SK-N-SH (cell line): ENCODE measurements at regions not wholly inside any gene's neighbourhood (a gene's known extent, or its start where the extent isn't known, plus 50 kb on each side); places are given as distances from the start of the nearest gene placed in this dataset.

ENCODE experiments used
- CTCF ChIA-PET: fragments of 300-600, 350-600 bp; formaldehyde crosslinking; extraction: SDS; loops from one replicate; lab custom pipeline; 2021; lab: Yijun Ruan, JAX
- POLR2A ChIA-PET: fragments of 350-600 bp; sonication (Branson Sonifier 250); formaldehyde crosslinking; extraction: SDS; loops from one replicate; lab custom pipeline; 2020; ENCODE audit warnings: antibody characterized with exemption, inconsistent platforms; lab: Yijun Ruan, JAX
- DNase-seq: peaks from one replicate; pipeline ENCODE4 v3.0.0; 2012
- H2AFZ ChIP-seq: fragments of 200-600 bp; sonication (generic); 2 replicates; pipeline ENCODE4 v1.8.1; 2016; ENCODE audit warnings: antibody characterized with exemption, mild to moderate bottlenecking, low read depth
- H3F3A ChIP-seq: fragments of 200-600 bp; sonication (generic); replicated peaks from 2 replicates; pipeline ENCODE3; 2016; ENCODE audit warnings: antibody characterized with exemption, mild to moderate bottlenecking; ENCODE audit not compliant: insufficient read depth
- H3K27ac ChIP-seq, 2 experiments: fragments of 200-500 bp in 1 of 2; fragments of 200-600 bp in 1 of 2; sonication (Bioruptor generic) in 1 of 2; sonication (generic), shearing (Covaris generic) in 1 of 2; 2 replicates each; pipeline versions ENCODE4 v1.5.1 to v1.6.1; 2014 to 2016; ENCODE audit warnings: low read depth in 2 of 2, inconsistent platforms in 1 of 2, low read length in 1 of 2, mild to moderate bottlenecking in 1 of 2, mixed read lengths in 1 of 2
- H3K27me3 ChIP-seq: fragments of 200-600 bp; sonication (generic), shearing (Covaris generic); 2 replicates; pipeline ENCODE4 v1.6.1; 2016; ENCODE audit warnings: mixed run types; ENCODE audit not compliant: insufficient read depth
- H3K36me3 ChIP-seq, 2 experiments: fragments of 200-500 bp in 1 of 2; fragments of 200-600 bp in 1 of 2; sonication (Bioruptor generic) in 1 of 2; sonication (generic) in 1 of 2; replicated peaks in 1 of 2; 2 replicates each; pipeline versions ENCODE3 to v1.5.1; 2014 to 2016; ENCODE audit warnings: low read length in 1 of 2, mild to moderate bottlenecking in 1 of 2; ENCODE audit not compliant: insufficient read depth in 2 of 2, control insufficient read depth in 1 of 2
- H3K4me1 ChIP-seq, 2 experiments: fragments of 200-500 bp in 1 of 2; fragments of 200-600 bp in 1 of 2; sonication (Bioruptor generic) in 1 of 2; sonication (generic), shearing (Covaris generic) in 1 of 2; 2 replicates each; pipeline versions ENCODE4 v1.5.1 to v1.6.1; 2014 to 2016; ENCODE audit warnings: low read depth in 1 of 2, low read length in 1 of 2, mixed run types in 1 of 2; ENCODE audit not compliant: insufficient read depth in 2 of 2, control insufficient read depth in 1 of 2
- H3K4me2 ChIP-seq: fragments of 200-600 bp; sonication (generic), shearing (Covaris generic); 2 replicates; pipeline ENCODE4 v1.6.1; 2017; ENCODE audit warnings: mixed run types
- H3K4me3 ChIP-seq, 2 experiments: fragments of 200-500 bp in 1 of 2; fragments of 200-600 bp in 1 of 2; sonication (Bioruptor generic) in 1 of 2; sonication (generic), shearing (Covaris generic) in 1 of 2; 2 replicates each; pipeline versions ENCODE4 v1.5.1 to v1.8.1; 2014 to 2016; ENCODE audit warnings: low read depth in 2 of 2, inconsistent platforms in 1 of 2, low read length in 1 of 2, mild to moderate bottlenecking in 1 of 2, mixed read lengths in 1 of 2, moderate library complexity in 1 of 2
- H3K79me2 ChIP-seq: fragments of 200-600 bp; sonication (generic); 2 replicates; pipeline ENCODE4 v1.8.1; 2017; ENCODE audit warnings: mild to moderate bottlenecking; ENCODE audit not compliant: insufficient read depth
- H3K9ac ChIP-seq: fragments of 200-600 bp; sonication (generic); 2 replicates; pipeline ENCODE4 v1.6.1; 2017; ENCODE audit warnings: mixed run types
- H3K9me2 ChIP-seq: fragments of 200-600 bp; sonication (generic); 2 replicates; pipeline ENCODE4 v1.6.1; 2017; ENCODE audit warnings: mixed run types
- H3K9me3 ChIP-seq: fragments of 200-600 bp; sonication (generic); 2 replicates; pipeline ENCODE4 v1.6.1; 2017; ENCODE audit warnings: mixed run types, mild to moderate bottlenecking, moderate library complexity
- H4K20me1 ChIP-seq: fragments of 200-600 bp; sonication (generic); 2 replicates; pipeline ENCODE4 v1.6.1; 2017; ENCODE audit warnings: mild to moderate bottlenecking, mixed run types; ENCODE audit not compliant: insufficient read depth
- CHD2 ChIP-seq: fragments of 150-350 bp; IDR thresholded peaks from 2 replicates; pipeline ENCODE4 v1.6.1; 2018; ENCODE audit warnings: low read length; ENCODE audit not compliant: partially characterized antibody
- ELF1 ChIP-seq: IDR thresholded peaks from 2 replicates; pipeline ENCODE4 v1.4.0; 2012
- EZH2phosphoT487 ChIP-seq: fragments of 200-600 bp; sonication (generic); IDR thresholded peaks from 2 replicates; pipeline ENCODE4 v1.6.1; 2017; ENCODE audit warnings: low read depth, mixed run types, mild to moderate bottlenecking, antibody characterized with exemption, moderate library complexity, borderline replicate concordance
- FOXJ3 ChIP-seq: sonication (generic); formaldehyde crosslinking; IDR thresholded peaks from 2 replicates; pipeline ENCODE4 v1.5.1; 2020; ENCODE audit warnings: mild to moderate bottlenecking, missing genetic modification reagents
- JUND ChIP-seq: IDR thresholded peaks from 2 replicates; pipeline ENCODE4 v1.4.0; 2012
- MEF2A ChIP-seq: IDR thresholded peaks from 2 replicates; pipeline ENCODE4 v1.4.0; 2012; ENCODE audit warnings: low read depth, borderline replicate concordance
- MXI1 ChIP-seq: IDR thresholded peaks from 2 replicates; pipeline ENCODE4 v1.6.1; 2012; ENCODE audit warnings: mild to moderate bottlenecking, low read depth, low read length, improper control_type of control experiment
- POLR2AphosphoS5 ChIP-seq: IDR thresholded peaks from 2 replicates; pipeline ENCODE4 v1.6.1; 2012; ENCODE audit warnings: low read depth, low read length
- REST ChIP-seq: IDR thresholded peaks from 2 replicates; pipeline ENCODE4 v1.6.1; 2012; ENCODE audit warnings: mild to moderate bottlenecking, low read depth, low read length, moderate library complexity
- RFX5 ChIP-seq: IDR thresholded peaks from 2 replicates; pipeline ENCODE4 v1.6.1; 2012; ENCODE audit warnings: mild to moderate bottlenecking, improper control_type of control experiment, low read length
- RXRA ChIP-seq: IDR thresholded peaks from 2 replicates; pipeline ENCODE4 v1.4.0; 2012; ENCODE audit warnings: low read depth, mild to moderate bottlenecking, borderline replicate concordance
- SIN3A ChIP-seq: IDR thresholded peaks from 2 replicates; pipeline ENCODE4 v1.6.1; 2012; ENCODE audit warnings: low read depth, mild to moderate bottlenecking, low read length, moderate library complexity, borderline replicate concordance
- TAF1 ChIP-seq: IDR thresholded peaks from 2 replicates; pipeline ENCODE4 v1.6.1; 2012; ENCODE audit warnings: low read depth, mild to moderate bottlenecking, low read length, moderate library complexity, borderline replicate concordance
- TEAD4 ChIP-seq: IDR thresholded peaks from 2 replicates; pipeline ENCODE4 v1.4.0; 2012; ENCODE audit warnings: mild to moderate bottlenecking, borderline replicate concordance; ENCODE audit not compliant: insufficient read depth
- YY1 ChIP-seq: IDR thresholded peaks from 2 replicates; pipeline ENCODE4 v1.4.0; 2012; ENCODE audit warnings: low read depth, mild to moderate bottlenecking
- WGBS: methylation state at CpG from one replicate; pipeline ENCODE4 v1.1.6; 2017; ENCODE audit warnings: low lambda C conversion rate; 5-methylcytosine and 5-hydroxymethylcytosine counted together
- TF ChIP-seq, protein P1 (sequence below): IDR thresholded peaks from 2 replicates; pipeline ENCODE4; 2012

DNA sequence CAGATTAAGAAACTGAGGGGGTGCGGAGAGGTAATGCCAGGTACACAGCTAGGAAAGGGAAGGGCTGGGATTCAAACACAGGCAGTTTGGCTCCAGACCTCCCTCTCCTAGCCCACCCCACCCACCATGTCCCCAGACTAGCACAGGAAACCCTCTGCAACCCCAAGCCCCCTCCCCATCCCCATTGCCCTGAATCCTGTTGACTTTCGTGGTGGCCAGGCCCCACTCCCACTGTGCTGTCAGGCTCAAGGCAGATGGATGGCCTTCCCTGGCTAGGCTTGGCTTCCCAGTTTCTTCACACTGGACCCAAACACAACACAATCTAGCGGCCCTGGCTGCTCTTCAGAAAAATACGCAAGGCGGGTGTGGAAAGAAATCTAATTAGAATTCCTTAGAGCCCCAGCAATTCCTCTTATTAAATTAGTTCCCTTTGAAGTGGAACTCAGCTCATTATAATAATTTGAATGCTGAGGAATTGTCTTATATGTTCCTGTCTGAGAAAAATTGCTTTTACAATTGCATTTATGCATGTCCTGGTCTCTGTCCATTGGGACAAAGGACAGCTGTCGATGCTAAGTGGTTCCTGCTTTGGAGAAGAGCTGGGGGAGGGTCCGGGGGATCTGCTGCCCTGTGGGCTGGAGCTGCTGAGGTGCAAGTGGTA is 97.4 kb downstream of the SYF2 start:
- no peaks in the 10 kb centered on the region for H3K79me2 ChIP-seq
- no peaks in the 10 kb centered on the region for H4K20me1 ChIP-seq
- H3K27me3 ChIP-seq: peaks cover 5% of the 10 kb centered on the region; the same call in 1 of the 2 replicates
- CTCF ChIA-PET: interaction anchor here (0.8 kb wide), 1 partner anchor 287 kb away, joined by 3 read pairs; no protein-coding TSS in a partner anchor
- WGBS: 53% methylated on average over 7 of the region's 7 CpGs
- H3K27ac ChIP-seq: no peak overlapping the region
- TF ChIP-seq CHD2 (no peak), ELF1 (no peak), TEAD4 (no peak), POLR2AphosphoS5 (no peak), REST (no peak), SIN3A (no peak), TAF1 (no peak), MXI1 (no peak), YY1 (no peak)
- DNase-seq: no peak
- no peaks in the 10 kb centered on the region for H3K36me3 ChIP-seq
- H3K4me3 ChIP-seq: no peak overlapping the region
- no peak overlapping the region for H3K9ac ChIP-seq
- no peaks in the 10 kb centered on the region for H3K9me2 ChIP-seq
- no peaks in the 10 kb centered on the region; a peak in 1 of 4 replicates for H3K4me1 ChIP-seq
- H2AFZ ChIP-seq: no peak overlapping the region
- H3K9me3 ChIP-seq: no peaks in the 10 kb centered on the region
- no peak overlapping the region for H3K4me2 ChIP-seq
- no peaks in the 10 kb centered on the region for H3F3A ChIP-seq
- POLR2A ChIA-PET: no interaction called here

DNA sequence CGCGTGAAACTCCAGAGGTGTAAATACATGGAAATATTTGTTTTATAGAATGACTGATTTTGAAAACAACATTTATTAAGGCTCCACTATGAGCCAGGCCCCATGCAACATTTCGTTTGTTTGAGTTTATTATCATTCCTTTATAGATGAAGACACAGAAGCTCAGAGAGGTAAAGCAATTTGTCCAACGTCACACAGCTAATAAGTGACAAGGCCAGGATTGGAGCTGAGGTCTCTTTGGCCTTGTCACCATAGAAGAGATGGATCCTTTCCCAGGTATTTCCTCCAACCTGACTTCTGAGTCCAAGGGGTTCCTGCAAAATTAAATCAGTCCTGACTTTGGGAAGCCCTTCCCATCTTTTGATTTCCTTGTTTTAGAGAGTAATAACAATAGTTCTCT is 98.0 kb downstream of the SYF2 start:
- Histone ChIP-seq H3K79me2 (no peaks in the 10 kb centered on the region), H3K9me3 (no peaks in the 10 kb centered on the region), H3K27ac (no peak overlapping the region), H3K9ac (no peak overlapping the region), H2AFZ (no peak overlapping the region), H3K4me1 (no peaks in the 10 kb centered on the region; a peak in 1 of 4 replicates), H3K4me3 (no peak overlapping the region), H3F3A (no peaks in the 10 kb centered on the region), H3K27me3 (peaks cover 9% of the 10 kb centered on the region; the same call in 1 of the 2 replicates), H4K20me1 (no peaks in the 10 kb centered on the region), H3K36me3 (no peaks in the 10 kb centered on the region), H3K9me2 (no peaks in the 10 kb centered on the region), H3K4me2 (no peak overlapping the region)
- DNase-seq: no peak
- no peak for TF ChIP-seq FOXJ3
- TF ChIP-seq RXRA: no peak
- TF ChIP-seq POLR2AphosphoS5: no peak
- TF ChIP-seq EZH2phosphoT487: no peak
- TF ChIP-seq REST: no peak
- TF ChIP-seq, protein P1, sequence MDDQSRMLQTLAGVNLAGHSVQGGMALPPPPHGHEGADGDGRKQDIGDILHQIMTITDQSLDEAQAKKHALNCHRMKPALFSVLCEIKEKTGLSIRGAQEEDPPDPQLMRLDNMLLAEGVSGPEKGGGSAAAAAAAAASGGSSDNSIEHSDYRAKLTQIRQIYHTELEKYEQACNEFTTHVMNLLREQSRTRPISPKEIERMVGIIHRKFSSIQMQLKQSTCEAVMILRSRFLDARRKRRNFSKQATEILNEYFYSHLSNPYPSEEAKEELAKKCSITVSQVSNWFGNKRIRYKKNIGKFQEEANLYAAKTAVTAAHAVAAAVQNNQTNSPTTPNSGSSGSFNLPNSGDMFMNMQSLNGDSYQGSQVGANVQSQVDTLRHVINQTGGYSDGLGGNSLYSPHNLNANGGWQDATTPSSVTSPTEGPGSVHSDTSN: no peak
- no peak for TF ChIP-seq MEF2A
- no peak for TF ChIP-seq ELF1
- no peak for TF ChIP-seq TAF1
- no peak for TF ChIP-seq MXI1
- TF ChIP-seq RFX5: no peak
- no peak for TF ChIP-seq SIN3A
- no peak for TF ChIP-seq JUND
- TF ChIP-seq CHD2: no peak
- ChIA-PET POLR2A (no interaction called here), CTCF (no interaction called here)
- 58% methylated on average over 4 of the region's 4 CpGs for WGBS
